NCI-H526 treated with DMSO at 0.1 percent for 48 hours (cell line): ENCODE measurements at regions not wholly inside any gene's neighbourhood (a gene's known extent, or its start where the extent isn't known, plus 50 kb on each side); places are given as distances from the start of the nearest gene placed in this dataset.
A peak's percentile ranks its signal among the peaks of the same experiment; 100 is the strongest.

Source experiments
- DNase-seq: peaks from one replicate; lab custom pipeline; 2025; lab: John Stamatoyannopoulos, UW

DNA sequence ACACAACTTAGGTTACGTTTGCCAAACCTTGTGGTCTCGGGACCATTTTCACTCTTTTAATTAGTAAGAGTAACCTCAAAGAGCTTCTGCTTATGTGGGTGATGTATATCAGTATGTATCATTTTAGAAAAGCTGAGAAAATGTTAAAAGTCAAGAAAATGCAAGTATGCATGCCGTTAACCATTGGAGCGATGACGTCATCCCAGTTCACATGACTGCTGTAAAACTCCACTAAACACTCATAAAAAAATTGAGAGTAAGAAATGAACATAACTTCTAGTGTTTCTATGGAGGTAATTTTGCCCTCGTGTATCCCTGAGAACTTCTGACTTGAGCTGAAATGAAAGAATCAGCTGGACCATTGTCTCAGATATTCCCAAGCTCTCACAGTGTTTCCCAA is 250.0 kb upstream of the CDH4 start:
- no peak for DNase-seq

DNA sequence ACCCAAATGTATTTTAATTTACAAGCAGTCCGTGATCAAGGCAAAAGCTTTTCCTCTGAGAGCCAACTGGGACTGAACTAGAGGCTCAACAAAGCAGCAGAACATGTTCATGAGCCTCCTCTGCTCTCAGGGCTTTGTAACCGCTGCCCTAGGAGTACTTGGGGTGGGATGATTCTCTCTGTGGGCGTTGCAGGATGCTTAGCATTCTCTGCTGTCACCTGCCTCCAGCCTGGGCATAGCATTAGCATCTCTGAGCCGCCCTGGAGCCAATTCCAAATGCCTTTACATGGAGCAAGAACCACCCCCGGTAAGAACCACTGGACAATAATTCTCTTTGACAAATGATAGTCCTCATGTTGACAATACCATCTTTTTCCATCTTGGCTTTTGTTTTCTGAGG is 237.6 kb upstream of the CDH4 start:
- DNase-seq = no peak

DNA sequence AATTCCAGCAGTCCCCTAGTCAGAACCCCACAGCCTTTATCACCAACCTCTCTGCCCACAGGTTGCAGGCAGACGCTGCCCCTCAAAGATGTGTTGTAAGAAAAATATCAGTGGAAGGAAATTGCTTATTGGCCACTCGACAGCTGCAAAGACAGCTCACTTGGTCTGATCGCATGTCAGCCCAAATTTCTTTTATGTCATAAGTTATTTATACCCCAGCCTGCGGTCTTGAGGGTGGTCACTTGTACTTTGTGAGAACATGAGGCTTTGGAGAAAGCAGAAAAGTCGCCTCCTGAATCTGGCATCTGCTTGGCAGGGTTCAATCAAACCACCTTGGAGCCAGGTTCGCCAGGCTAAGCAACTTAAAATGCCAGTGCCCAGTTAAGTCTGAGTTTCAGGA is 236.5 kb upstream of the CDH4 start:
- DNase-seq = no peak

DNA sequence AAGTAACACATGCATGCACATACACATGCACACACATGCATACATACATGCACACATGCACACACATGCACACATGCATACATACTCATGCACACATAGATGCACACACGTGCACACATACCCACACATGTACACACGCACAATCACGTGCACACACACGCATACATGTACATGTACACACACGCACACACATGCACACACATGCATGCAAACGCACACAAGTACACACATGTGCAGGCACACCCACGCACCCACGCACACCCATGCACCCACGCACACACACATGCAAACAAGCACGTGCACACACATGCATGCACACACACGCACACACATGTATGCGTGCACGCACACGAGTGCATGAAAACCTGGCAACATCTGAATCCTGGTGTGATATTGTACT is 232.7 kb upstream of the CDH4 start:
- no peak for DNase-seq

DNA sequence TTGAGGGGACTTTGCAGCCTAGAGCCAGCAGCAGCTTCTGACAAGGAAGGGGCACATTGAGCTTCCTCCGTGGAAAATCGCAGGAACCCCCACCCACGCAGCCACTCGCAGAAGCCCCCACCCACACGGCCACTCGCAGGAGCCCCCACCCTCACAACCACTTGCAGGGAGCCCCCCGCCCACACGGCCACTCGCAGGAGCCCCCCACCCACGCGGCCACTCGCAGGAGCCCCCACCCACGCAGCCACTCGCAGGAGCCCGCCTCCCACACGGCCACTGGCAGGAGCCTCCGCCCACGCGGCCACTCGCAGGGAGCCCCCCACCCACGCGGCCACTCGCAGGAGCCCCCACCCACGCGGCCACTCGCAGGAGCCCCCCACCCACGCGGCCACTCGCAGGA is 228.4 kb upstream of the CDH4 start:
- DNase-seq = no peak

DNA sequence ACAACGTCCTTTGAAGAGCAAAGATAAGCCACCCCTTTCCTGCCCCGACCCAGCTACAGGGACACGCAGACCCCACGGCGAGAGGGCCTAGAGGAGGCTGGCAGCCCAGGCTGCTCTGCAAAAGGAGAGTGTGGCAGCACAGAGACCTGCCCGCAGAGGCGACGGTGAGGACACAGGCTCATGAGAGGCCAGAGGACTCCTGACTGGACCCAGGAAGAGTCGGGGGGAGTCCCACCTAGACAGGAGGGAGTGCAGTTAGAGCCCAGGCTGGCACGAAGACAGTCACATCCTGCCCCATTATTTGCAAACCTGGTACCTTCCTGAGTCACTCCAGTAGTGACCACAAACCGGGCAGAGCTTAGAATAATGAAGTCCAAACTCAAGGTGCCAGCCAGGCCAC is 227.7 kb upstream of the CDH4 start:
- no peak for DNase-seq

DNA sequence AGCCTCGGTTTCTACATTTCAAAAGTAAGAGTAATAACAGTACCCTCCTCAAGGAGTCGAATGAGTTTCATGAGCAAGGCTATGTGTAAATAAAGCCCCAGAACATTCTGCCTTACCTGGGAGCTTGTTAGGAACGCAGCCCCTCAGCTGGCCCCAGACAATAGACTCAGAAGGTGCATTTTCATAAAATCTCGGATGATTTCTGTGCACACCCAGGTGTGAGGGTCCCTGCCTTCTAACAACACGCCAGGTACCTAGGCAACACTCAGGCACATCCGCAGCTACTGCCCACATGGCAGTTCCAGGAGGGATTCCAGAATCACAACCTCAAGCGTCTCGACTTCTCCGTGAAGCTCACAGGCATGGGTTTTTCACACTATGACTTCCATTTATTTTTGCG is 226.5 kb upstream of the CDH4 start:
- no peak for DNase-seq

DNA sequence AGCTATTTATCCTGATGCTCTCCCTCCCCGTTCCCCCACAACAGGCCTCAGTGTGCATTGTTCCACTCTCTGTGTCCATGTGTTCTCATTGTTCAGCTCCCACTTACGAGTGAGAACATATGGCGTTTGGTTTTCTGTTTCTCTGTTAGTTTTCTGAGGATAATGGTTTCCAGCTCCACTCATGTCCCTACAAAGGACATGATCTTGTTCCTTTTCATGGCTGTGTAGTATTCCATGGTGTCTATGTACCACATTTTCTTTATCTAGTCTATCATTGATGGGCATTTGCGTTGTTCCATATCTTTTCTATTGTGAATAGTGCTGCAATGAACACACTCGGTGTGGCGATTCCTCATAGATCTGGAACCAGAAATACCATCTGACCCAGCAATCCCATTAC is 225.9 kb upstream of the CDH4 start:
- no peak for DNase-seq

DNA sequence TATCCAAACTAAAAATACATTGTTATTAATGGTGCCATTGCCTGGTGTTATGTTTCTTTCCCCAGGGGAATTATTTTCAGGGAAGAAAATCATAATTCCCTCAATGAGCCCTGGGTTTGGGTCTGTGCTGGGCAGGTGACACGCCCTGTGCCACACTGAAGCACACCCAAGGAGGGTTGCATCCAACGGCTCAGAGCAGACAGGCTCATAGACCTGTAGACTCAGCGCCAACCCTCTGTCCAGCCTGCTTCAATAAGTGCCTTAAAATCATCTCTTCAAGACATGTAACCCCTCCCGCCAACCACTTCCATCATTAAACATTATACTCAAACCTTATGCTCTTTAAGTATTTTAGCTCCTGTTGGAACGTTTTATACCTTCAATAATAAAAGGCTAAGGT is 225.3 kb upstream of the CDH4 start:
- DNase-seq = no peak

DNA sequence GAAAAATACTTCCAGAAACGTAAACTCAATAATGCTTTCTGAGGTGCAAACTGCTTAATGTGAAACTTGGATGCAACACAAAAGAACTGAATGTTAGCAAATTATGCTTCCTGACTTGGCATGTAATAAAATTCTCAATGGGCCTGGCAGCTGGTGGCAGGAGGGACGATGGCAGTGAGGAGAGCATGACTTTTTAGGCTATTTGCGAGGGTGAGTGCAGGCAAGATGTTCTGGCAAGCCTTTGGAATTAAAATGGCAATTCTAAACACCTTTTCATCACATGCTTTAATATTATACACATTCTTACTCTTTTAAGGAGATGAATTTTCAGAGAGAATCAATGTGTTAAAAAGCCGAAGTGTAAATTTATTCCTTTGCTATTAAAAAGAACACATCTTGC is 224.8 kb upstream of the CDH4 start:
- no peak for DNase-seq

DNA sequence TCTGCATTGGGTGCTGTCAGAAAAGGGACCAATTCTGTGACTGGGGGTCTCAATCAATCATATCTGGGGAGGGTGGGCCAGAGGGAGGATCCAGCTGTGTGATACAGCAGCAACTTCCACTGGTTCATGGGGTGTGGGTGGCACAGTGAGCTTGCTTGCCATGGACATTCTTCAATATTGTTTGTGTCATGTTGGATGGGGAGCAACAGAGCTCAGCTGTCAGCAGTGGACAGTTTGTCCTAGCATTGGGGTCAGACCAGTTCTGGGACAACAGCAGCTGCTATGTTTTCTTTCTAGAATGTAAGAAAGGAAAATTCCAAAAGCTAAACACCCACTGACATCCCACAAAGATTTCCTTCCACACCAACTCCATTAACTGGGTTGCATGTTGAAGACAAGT is 221.9 kb upstream of the CDH4 start:
- DNase-seq = no peak

DNA sequence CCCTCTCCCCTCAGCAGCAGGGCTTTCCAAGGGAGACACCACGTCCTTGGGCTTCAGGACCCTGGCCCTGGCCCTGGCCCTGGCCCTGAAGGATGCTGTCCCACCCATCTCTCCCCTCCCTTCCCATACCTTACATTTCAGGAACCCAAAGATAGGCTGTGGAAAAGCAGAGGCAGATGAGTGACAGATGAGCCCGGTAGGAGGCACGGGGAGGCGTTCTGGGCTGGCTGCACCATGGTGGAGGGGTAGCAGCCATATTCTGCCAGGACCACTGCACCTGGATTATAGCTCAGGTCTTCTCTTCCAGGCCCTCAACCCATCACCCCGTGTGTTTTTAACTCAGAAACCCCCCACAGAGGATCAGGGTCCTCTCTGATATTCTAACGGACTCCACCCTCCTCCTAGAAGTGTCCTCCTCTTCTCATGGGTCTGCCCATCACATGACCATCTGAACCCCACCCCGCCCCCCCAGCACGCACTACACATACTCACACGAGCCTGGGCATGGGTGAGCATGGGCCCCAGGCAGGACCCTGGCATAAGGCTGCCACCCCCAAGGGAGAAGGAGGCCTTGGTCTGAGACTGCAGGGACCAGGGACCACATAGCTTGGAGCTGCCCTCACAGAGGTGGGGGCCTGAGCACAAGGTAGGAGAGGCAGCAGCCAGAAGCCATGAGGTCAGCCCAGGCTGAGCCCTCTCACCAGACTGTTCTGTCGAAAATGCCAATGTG is 220.8 kb upstream of the CDH4 start:
- DNase-seq = no peak

DNA sequence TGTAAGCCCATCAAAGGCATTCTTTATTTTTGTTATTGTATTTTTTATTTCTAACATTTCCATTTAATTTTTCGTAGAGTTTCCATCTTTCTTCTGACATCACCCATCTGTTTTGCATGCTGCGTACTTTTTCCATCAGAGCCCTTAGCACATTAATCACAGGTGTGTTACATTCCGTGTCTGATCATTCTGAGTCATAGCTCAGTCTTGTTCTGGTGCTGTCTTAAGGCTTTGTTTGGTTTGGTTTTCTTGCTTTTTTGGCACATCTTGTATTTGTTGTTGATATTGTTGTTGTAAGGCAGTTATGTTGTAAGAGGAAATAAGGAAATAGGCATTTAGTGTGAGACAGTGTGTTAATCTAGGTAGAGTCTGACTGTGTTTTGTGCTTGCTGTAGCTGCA is 214.6 kb upstream of the CDH4 start:
- DNase-seq = no peak

DNA sequence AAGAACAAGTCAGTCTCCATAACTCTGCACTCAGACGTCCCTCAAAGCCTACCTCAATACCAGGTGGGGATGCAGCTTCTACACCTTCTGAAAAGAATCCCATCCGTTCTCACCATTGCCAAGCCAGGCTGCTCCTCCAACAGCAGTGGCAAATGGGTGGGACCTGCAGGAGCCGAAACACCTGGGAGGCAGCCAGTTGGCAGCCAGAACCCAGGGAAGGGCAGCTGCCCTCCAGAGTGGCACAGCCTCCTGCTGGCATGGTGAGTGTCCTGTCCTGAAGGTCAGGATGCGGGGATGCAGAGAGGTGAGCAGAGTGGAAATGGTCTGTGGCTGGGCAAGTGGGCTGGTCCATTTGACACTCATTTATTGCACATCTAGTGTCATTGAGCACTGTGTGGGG is 210.6 kb upstream of the CDH4 start:
- DNase-seq = no peak

DNA sequence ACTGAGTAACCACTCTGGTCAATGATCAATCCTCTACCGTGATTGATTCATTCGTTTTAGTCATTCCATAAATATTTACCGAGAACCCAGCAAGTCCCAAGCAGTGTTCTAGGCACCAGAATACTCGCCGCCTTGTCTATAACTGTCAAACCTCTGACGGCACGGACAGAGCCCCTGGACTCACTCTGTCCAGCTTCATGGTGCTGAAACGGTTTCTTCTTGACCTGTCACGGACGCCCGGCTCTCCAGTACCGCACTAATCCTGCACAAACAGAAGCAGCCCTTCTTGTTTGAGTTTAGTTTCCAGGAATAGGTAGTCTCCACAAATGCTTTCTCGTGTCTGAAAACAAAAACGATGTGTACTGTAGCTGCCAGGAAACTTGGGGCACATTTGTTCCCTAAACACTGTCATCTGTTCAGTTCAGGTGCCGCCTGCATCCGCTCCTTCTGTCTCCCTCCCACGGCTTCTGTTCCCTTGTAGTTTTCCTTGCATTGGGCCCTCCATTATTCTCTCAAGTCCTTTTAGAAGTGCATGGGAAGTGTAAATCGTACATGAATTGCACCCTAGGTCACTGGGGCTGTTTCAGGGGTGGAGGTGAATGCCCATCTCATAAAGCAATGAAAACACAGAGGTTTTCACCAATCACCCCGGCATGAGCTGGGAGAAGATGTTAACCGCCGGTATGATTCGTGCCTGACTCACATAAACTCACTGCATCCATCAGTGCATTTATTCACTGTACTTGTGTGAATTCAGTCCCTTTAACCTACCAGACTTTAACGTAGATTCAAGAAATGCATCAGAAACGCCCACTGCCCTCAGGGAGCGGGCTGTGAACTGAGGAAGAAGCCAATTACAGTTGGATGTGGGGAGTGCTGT is 209.3 kb upstream of the CDH4 start:
- no peak for DNase-seq

DNA sequence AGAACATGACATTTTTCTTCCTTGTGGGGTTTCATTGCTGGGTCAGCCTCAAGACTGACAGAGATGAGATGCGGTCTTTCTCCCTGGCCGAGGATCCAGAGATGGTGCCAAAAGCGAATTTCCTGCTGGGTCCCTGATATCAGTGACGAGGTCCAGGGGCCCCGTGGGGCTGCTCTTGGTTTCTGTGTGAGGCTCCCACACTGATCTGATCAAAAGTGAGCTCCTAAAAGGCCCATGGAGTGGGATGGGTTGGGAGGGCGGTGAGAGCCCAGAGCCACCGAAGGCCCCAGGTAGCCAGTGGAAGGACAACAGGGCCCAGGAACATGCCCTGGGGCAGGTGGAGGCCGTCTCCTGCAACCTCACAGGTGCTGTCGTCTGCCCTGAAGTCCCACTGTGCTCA is 208.4 kb upstream of the CDH4 start:
- DNase-seq = no peak

DNA sequence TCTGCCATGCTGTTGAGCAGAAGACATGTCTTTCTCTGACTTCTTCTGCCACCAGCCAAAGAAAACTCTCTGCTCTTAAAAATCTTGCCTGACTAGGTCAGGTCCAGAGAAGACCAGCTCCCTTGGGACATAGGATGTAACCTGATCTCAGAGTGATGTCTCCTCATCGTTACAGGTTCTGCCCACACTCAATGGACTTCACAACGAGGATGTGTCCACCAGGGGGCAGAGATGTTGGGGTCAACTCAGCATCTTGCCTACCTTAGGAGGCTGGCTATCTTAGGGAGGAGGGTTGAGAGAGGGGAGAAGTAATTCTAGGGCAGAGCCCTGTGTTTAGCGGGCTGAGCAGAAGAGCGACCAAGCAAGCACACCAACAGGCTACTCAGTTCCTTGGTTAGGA is 207.6 kb upstream of the CDH4 start:
- DNase-seq = peak; percentile 16

DNA sequence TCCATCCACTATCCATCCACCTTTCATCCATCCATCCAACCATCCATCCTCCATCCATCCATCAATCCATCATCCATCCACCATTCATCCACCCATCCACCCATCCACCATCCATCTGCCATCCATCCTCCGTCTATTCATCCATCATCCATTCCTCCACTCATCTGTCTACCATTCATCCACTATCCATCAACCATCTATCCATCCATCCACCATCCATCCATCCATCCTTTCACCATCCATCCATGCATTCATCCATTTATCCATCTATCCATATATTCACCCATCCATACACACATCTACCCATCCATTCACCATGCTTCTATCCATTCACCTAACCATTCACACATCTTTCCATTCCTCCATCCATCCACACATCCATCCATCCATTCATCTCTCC is 207.0 kb upstream of the CDH4 start:
- no peak for DNase-seq

DNA sequence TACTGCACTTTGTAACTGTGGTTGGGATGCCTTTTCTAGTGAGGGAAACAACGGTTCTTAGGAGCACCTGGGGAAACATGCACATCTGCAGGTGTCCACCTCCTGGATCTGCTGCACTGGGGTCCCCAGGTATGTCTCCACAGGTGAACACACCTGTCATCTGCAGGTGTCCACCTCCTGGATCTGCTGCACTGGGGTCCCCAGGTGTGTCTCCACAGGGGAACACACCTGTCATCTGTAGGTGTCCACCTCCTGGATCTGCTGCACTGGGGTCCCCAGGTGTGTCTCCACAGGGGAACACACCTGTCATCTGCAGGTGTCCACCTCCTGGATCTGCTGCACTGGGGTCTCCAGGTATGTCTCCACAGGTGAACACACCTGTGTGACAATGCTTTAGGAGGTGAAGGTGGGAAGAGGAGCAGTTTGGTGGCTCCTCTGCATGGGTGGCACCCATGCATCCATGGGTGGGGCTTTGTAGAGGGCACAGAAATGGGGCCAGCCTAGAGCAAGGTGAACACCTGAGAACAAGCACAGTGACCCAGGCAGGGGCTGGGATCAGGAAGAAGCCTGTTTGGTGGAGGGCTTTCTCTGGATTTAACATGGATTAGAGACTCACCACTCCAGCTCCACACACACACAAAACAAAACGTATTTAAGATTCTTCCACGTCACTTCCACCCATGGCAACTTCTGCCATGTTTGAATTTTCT is 206.0 kb upstream of the CDH4 start:
- no peak for DNase-seq

DNA sequence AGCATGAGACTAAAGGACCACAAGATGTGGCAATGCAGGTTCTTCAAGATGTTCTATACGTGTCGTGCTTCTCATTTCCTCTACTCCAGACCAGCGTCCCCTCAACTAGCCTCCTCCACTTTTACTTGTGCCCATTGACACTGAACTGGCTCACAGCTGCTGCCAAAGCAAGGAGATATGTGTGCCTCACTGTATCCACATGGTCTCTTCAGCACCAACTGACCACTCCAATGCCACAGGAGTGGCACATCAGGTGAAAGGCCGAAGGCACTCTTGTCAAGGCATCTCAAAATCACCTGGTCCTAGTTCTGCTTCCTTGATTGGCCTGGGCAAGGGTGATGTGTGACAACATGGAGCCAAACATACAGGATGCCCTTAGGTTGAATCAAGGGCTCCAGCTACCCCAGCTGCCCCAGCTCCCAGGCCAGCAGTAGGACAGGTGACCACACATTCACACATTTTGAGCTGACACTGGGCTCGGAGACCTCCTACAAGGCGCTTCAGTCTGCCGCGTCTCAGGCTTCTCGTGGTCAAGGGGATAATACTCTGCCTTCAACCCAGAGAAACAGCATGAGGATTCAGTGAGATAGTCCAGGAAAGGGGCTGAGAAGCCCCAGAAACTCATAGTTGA is 205.2 kb upstream of the CDH4 start:
- DNase-seq = no peak

DNA sequence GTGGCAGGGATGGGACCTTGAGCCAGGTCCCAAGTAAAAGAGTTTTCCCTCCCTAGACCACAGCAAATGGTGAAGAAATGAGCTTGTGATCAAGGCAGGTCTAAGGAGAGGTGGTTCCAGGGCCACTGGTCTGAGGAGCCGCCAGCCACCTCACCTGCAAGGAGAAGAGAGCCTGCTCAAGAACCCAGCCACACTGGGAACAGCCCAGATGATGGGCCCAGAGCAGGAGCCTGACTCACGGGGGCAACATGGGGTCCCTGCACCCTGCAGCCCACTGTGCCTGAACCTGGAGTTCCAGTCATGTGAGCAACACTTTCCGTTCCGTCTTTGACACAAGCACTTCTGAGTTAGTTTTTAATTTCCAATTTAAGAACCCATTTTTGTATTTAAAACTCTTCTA is 204.5 kb upstream of the CDH4 start:
- DNase-seq = no peak

DNA sequence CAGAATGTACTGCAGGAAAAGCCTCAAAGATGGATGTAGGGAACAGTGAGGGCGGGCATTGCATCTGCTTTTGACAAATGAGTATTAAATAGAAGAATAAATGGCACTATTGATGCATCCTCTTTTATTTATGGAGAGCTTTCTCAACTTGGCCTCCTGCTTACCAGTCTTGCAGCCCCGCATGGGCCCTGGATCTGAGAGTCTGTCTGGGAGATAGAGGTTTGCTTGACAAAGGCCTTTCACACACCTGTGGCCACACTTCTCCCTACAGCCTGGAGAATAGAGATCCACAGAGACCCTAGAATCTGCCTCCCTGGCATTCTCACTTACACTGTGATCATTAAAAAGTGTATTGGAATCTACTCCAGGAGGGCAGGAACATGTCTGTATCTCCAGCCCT is 203.8 kb upstream of the CDH4 start:
- no peak for DNase-seq

DNA sequence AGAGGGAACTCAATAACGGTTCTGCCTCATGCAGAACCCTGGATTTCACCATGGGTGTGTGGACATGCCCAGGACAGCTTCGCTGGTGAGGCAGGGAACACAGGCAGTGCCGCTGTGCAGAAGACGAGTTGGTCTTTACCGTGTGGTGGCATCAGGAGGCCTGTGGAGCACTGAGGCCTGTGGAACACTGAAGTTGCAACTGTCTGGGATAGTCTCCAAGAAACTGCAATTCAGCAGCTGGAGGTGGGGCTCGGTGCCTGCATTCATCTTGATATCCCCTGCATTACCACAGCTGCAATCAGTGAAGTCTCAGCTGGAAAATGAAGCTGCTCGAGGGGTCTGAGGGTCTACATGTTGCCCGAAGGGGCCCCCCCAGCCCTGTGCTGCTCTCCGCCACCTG is 202.4 kb upstream of the CDH4 start:
- no peak for DNase-seq
